ENCODE measurements at regions not wholly inside any gene's neighbourhood (a gene's known extent, or its start where the extent isn't known, plus 50 kb on each side); places are given as distances from the start of the nearest gene placed in this dataset.

- no peak overlapping the region for H3K4me3 ChIP-seq
- 47 to 57% methylated on average over 1 of the region's 1 CpG for WGBS, 2 donors (ENCODE audit: low coverage in 1 of 2)
- H3K27me3 ChIP-seq: no peaks in the 10 kb centered on the region
- in situ Hi-C loops (cut with MboI; ENCODE audit: low pct_ligation_motif_present in 1 of 4, low pct_unique_long_range_greater_than_20kb in 1 of 4, low sequenced_read_pairs in 3 of 4): no loop called here
- no peaks in the 10 kb centered on the region for H3K9me3 ChIP-seq
- TF ChIP-seq POLR2A (IDR thresholded peaks at IDR 0.05) (no peak), CTCF (IDR thresholded peaks at IDR 0.05) (no peak), EP300 (IDR thresholded peaks at IDR 0.05; ENCODE audit: low read depth) (no peak), POLR2AphosphoS5 (IDR thresholded peaks at IDR 0.05) (no peak)
- intact Hi-C loops (cut with DNase I; ENCODE audit: low total_unique reads): no loop called here
- no peak overlapping the region for H3K27ac ChIP-seq
- no peaks in the 10 kb centered on the region for H3K36me3 ChIP-seq
- no peak for DNase-seq
- no peaks in the 10 kb centered on the region for H3K4me1 ChIP-seq
Observed at GRCh38 chrX:114038358-114038757, 545.5 kb upstream of the HTR2C start.

GRCh38 chrX:114037515-114037914 is 546.4 kb upstream of the HTR2C start:
- in situ Hi-C loops (cut with MboI; ENCODE audit: low pct_ligation_motif_present in 1 of 4, low pct_unique_long_range_greater_than_20kb in 1 of 4, low sequenced_read_pairs in 3 of 4): no loop called here
- H3K4me3 ChIP-seq: no peak overlapping the region

GRCh38 chrX:114028907-114029662 is 554.8 kb upstream of the HTR2C start:
- no peak for DNase-seq
- H3K4me1 ChIP-seq: no peaks in the 10 kb centered on the region
- TF ChIP-seq POLR2AphosphoS5 (IDR thresholded peaks at IDR 0.05) (no peak), POLR2A (IDR thresholded peaks at IDR 0.05) (no peak), CTCF (IDR thresholded peaks at IDR 0.05) (no peak), EP300 (IDR thresholded peaks at IDR 0.05; ENCODE audit: low read depth) (no peak)
- H3K36me3 ChIP-seq: no peaks in the 10 kb centered on the region
- no peak overlapping the region for H3K27ac ChIP-seq
- in situ Hi-C loops (cut with MboI; ENCODE audit: low pct_ligation_motif_present in 1 of 4, low pct_unique_long_range_greater_than_20kb in 1 of 4, low sequenced_read_pairs in 3 of 4) (no loop called here), intact Hi-C loops (cut with DNase I; ENCODE audit: low total_unique reads) (no loop called here)
- no peaks in the 10 kb centered on the region for H3K27me3 ChIP-seq
- H3K9me3 ChIP-seq: no peaks in the 10 kb centered on the region
- no peak overlapping the region for H3K4me3 ChIP-seq
- 81% methylated on average over 5 of the region's 5 CpGs; no CpG with 5 or more reads in 1 of the 2 donors for WGBS, 2 donors (ENCODE audit: low coverage in 1 of 2)

More at GRCh38 chrX:114037515-114037914, 546.4 kb upstream of the HTR2C start:
- DNase-seq: no peak
- H3K4me1 ChIP-seq: no peaks in the 10 kb centered on the region
- TF ChIP-seq POLR2AphosphoS5 (IDR thresholded peaks at IDR 0.05) (no peak), EP300 (IDR thresholded peaks at IDR 0.05; ENCODE audit: low read depth) (no peak), CTCF (IDR thresholded peaks at IDR 0.05) (no peak), POLR2A (IDR thresholded peaks at IDR 0.05) (no peak)
- intact Hi-C loops (cut with DNase I; ENCODE audit: low total_unique reads): no loop called here
- no peaks in the 10 kb centered on the region for H3K27me3 ChIP-seq
- no peak overlapping the region for H3K27ac ChIP-seq
- no peaks in the 10 kb centered on the region for H3K36me3 ChIP-seq
- no peaks in the 10 kb centered on the region for H3K9me3 ChIP-seq
- WGBS, 2 donors (ENCODE audit: low coverage in 1 of 2): 78 to 88% methylated on average over 1 to 2 of the region's 2 CpGs

GRCh38 chrX:114017086-114017485 is 566.8 kb upstream of the HTR2C start:
- no peaks in the 10 kb centered on the region for H3K4me1 ChIP-seq
- DNase-seq: no peak
- no peaks in the 10 kb centered on the region for H3K27me3 ChIP-seq
- no peak overlapping the region for H3K4me3 ChIP-seq
- no peaks in the 10 kb centered on the region for H3K9me3 ChIP-seq
- no peak overlapping the region for H3K27ac ChIP-seq
- in situ Hi-C loops (cut with MboI; ENCODE audit: low pct_ligation_motif_present in 1 of 4, low pct_unique_long_range_greater_than_20kb in 1 of 4, low sequenced_read_pairs in 3 of 4) (no loop called here), intact Hi-C loops (cut with DNase I; ENCODE audit: low total_unique reads) (no loop called here)
- 60 to 83% methylated on average over 1 to 2 of the region's 2 CpGs for WGBS, 2 donors (ENCODE audit: low coverage in 1 of 2)
- no peaks in the 10 kb centered on the region for H3K36me3 ChIP-seq
- TF ChIP-seq EP300 (IDR thresholded peaks at IDR 0.05; ENCODE audit: low read depth) (no peak), CTCF (IDR thresholded peaks at IDR 0.05) (no peak)
